Omental fat pad (tissue), 3 donors: ENCODE measurements at regions not wholly inside any gene's neighbourhood (a gene's known extent, or its start where the extent isn't known, plus 50 kb on each side); places are given as distances from the start of the nearest gene placed in this dataset.
"Not testable (repeated sequence)": the region's sequence is repeated elsewhere in the genome, so short reads cannot be mapped to it uniquely, and the experiment has no call there.

Experiments used
- ATAC-seq: fragments of 150-250 bp; one replicate; pipeline ENCODE4 v1.9.1; 2016; ENCODE audit warnings: mild to moderate bottlenecking, moderate library complexity; ENCODE audit not compliant: low FRiP score
- DNase-seq: peaks from one replicate; pipeline ENCODE4 v3.0.0-alpha.2; 2019; ENCODE audit warnings: low spot score
- TF ChIP-seq, protein P1 (sequence below), 3 donors: fragments of 450-650 bp; IDR thresholded peaks; one replicate each; pipeline ENCODE4 v1.5.1; 2016 to 2017; ENCODE audit warnings: antibody characterized with exemption in 3 of 3, mild to moderate bottlenecking in 3 of 3, moderate library complexity in 2 of 3

DNA sequence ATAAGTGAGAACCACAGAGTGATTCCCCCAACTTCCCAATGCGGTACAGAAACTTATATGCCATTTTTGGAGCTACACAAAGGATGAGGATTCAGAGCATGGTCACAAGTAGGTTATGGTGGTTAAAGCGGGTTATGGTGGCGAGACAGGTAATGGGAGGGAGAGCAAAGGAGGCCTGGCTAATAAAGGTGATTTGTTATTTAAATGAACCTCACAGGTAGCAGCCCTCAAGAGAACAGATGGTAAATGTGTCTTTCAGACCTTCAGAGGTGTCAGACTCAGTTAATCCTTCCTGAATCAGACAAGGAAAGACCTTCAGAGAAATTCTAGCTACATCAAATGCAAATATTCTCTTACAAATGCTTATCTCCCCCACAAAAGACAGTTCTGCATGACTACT is 1971.4 kb downstream of the OLFM4 start:
- no peak for DNase-seq
- no peak for ATAC-seq
- TF ChIP-seq, protein P1, sequence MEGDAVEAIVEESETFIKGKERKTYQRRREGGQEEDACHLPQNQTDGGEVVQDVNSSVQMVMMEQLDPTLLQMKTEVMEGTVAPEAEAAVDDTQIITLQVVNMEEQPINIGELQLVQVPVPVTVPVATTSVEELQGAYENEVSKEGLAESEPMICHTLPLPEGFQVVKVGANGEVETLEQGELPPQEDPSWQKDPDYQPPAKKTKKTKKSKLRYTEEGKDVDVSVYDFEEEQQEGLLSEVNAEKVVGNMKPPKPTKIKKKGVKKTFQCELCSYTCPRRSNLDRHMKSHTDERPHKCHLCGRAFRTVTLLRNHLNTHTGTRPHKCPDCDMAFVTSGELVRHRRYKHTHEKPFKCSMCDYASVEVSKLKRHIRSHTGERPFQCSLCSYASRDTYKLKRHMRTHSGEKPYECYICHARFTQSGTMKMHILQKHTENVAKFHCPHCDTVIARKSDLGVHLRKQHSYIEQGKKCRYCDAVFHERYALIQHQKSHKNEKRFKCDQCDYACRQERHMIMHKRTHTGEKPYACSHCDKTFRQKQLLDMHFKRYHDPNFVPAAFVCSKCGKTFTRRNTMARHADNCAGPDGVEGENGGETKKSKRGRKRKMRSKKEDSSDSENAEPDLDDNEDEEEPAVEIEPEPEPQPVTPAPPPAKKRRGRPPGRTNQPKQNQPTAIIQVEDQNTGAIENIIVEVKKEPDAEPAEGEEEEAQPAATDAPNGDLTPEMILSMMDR (IDR thresholded peaks at IDR 0.05): no peak

DNA sequence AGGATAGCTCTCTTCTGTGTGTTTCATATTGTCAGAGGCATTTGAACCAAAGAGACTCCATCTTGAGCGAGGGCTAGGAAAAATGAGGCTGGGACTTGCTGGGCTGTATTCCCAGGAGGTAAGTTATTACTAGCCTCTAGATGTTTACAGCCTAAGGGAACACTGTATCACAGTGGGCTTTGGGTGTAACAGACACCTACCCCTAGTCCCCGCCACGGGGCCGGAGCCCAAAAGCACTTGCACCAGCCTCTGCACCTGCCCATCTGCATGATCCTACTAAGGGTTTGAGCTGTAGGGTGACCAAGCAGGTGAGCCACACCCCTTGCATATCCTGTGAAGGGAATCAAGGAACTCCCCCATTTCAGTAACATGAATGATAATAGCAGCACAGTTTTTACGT is 1972.2 kb downstream of the OLFM4 start:
- TF ChIP-seq, protein P1 (IDR thresholded peaks at IDR 0.05): no peak
- DNase-seq (no peak), ATAC-seq (no peak)

DNA sequence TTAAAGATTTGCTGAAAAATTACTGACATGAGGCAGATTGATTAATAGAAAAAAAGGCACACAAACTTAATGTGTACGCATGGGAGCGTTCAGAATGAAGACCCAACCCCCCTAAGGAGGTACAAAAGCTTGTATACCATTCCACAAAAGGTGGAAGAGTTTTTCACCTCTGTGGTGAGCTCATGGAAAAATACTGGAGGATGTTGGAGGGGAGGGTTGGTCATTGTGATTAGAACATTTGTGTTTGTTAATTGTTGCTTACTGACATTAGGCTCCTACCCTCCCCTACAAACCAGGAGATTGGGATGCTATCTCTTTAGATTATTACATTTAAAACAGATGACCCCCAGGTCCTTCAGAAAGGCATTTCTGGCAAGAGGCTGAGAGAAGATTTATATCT is 1973.3 kb downstream of the OLFM4 start:
- no peak for ATAC-seq
- TF ChIP-seq, protein P1 (IDR thresholded peaks at IDR 0.05): no peak
- no peak for DNase-seq

DNA sequence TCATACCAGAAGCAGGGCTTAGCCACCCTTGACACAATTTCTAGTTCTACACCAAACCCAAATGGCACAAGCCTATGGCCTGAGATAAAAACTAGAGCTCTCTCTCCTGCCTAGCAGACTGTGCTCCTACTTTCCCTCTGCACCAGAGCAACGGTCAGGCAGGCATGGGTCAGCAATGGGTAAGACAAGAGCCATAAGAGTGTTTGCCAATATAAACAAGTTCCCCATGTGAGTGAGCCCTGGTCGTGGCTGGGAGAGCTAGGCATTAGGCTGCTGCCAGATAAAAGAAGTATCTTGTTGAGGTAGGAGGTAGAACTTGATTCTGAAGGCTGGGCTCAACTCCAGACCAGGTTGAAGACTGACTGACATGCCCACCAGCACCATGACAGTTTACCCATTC is 1979.1 kb downstream of the OLFM4 start:
- DNase-seq (no peak), ATAC-seq (no peak)
- TF ChIP-seq, protein P1 (IDR thresholded peaks at IDR 0.05): no peak

DNA sequence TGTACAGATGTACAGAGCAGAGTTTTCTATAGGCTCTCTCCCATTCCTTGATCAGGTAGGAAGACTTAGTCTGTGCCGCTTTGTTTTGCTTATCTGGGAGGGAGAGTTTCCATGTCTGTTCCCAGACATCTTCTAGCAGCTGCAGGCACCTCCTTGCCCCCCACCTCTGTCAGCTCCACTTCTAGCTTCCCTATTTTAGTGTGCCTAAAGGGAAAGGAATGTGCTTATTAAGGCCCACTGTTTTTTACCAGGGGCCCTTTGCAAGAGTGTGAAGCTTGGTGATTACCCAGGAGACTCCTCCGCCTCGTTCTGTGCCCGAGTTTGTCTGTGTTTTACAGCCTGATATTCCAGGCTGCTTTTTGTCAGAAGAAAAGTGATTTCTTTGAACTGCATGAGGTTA is 1984.4 kb downstream of the OLFM4 start:
- DNase-seq (no peak), ATAC-seq (no peak)
- TF ChIP-seq, protein P1 (IDR thresholded peaks at IDR 0.05): no peak

DNA sequence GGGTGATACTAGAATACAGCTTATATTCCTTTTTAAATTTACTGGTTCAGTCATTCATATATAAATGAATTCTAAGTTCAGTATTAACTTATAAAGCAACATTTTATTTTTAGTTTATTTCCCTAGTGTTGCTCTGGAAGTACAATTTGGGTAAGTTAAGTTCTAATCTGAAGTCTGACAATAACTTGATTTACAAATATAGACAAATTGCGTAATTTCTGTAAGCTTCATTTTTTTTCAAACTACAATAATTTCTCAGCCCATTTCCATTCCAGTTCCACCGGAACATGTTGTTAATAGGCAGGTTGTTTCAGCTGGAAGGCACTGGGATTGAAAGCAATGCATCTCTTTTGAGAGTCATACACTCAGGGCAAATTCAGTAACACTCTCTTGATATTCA is 2000.7 kb downstream of the OLFM4 start:
- ATAC-seq (no peak), DNase-seq (no peak)
- TF ChIP-seq, protein P1 (IDR thresholded peaks at IDR 0.05): no peak

DNA sequence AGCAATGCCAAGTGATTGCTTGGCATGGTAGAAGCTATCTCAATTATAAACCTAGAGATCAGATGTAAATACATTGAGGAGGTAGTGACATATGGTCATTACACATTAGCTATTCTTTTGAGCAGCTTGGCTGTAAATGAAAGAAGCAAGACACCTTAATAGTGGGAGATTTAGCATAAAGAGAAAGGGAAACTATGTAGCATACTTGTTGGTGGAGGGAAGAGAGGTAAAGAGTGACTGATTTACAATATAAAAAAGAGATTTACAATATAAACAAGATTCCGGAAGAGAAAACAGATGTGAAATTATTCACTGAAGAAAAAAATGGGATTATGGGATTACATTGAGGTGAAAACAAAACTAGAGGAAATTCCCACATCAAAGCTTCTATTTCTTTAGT is 2009.6 kb downstream of the OLFM4 start:
- ATAC-seq (no peak), DNase-seq (no peak)
- TF ChIP-seq, protein P1 (IDR thresholded peaks at IDR 0.05): no peak

DNA sequence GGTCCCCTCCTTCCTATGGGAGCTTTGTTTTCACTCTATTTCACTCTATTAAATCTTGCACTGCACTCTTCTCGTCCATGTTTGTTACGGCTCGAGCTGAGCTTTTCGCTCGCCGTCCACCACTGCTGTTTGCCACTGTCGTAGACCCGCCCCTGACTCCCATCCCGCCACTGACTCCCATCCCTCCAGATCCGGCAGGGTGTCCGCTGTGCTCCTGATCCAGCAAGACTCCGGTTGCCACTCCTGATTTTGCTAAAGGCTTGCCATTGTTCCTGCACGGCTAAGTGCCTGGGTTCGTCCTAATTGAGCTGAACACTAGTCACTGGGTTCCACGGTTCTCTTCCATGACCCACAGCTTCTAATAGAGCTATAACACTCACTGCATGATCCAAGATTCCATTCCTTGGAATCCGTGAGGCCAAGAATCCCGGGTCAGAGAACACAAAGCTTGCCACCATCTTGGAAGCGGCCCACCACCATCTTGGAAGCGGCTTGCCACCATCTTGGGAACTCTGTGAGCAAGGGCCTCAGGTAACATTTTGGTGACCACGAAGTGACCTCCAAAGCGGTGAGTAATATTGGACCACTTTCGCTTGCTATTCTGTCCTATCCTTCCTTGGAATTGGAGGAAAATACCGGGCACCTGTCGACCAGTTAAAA is 2025.4 kb downstream of the OLFM4 start:
- not testable (repeated sequence) for ATAC-seq, DNase-seq

DNA sequence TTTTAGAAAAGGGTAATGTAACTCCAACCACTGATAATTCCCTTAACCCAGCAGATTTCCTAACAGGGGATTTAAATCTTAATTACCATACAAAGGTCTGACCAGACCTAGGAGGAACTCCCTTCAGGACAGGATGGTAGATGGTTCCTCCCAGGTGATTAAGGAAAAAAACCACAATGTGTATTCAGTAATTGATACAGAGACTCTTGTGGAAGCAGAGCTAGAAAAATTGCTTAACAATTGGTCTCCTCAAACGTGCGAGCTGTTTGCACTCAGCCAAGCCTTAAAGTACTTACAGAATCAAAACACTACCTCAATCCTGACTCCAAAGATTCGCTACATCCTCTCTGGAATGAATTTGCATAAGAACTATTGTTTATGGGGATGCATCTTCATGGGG is 2027.1 kb downstream of the OLFM4 start:
- ATAC-seq, DNase-seq: not testable (repeated sequence)
